Right cardiac atrium (tissue), 5 donors: ENCODE measurements at regions not wholly inside any gene's neighbourhood (a gene's known extent, or its start where the extent isn't known, plus 50 kb on each side); places are given as distances from the start of the nearest gene placed in this dataset.
"Not testable (repeated sequence)": the region's sequence is repeated elsewhere in the genome, so short reads cannot be mapped to it uniquely, and the experiment has no call there.

Source experiments
- ATAC-seq, 2 donors: fragments of 200-7000 bp; cut with Tn5 transposase; one replicate each; pipeline versions ENCODE4 v1.8.0 to v1.9.1; 2020; ENCODE audit warnings: moderate library complexity in 2 of 2, mild to moderate bottlenecking in 1 of 2
- DNase-seq, 3 donors: peaks; one replicate each; pipeline ENCODE4 v3.0.0-alpha.2; 2020
- H3K27ac ChIP-seq: one replicate; pipeline ENCODE4 v1.5.1; 2013; ENCODE audit warnings: mild to moderate bottlenecking, low read length, control low read depth, moderate library complexity
- H3K27me3 ChIP-seq: one replicate; pipeline ENCODE4 v1.6.1; 2013; ENCODE audit not compliant: control insufficient read depth, insufficient read depth
- H3K4me1 ChIP-seq: one replicate; pipeline ENCODE4 v1.6.1; 2013; ENCODE audit warnings: low read length; ENCODE audit not compliant: control insufficient read depth, insufficient read depth
- H3K4me3 ChIP-seq: one replicate; pipeline ENCODE4 v1.5.1; 2013; ENCODE audit warnings: low read length, control low read depth
- H3K9me3 ChIP-seq: one replicate; pipeline ENCODE4 v1.6.1; 2013; ENCODE audit warnings: low read length; ENCODE audit not compliant: control insufficient read depth
- WGBS: extraction: QIAGEN DNeasy Blood & Tissue Kit; methylation state at CpG from one replicate; pipeline ENCODE4 v1.1.7; 2013; 5-methylcytosine and 5-hydroxymethylcytosine counted together
- intact Hi-C, 4 donors: fragments of 100-400 bp; cut with DNase I; formaldehyde crosslinking; loops; one replicate each; pipeline versions ENCODE4 v1.11.0 to v1.14.0; 2022 to 2023
- donor health status: healthy with polysubstance abuse.
- donor health status: DM: no; HTN: yes; CAD: no.
- donor health status: DM: no; HTN: no; CAD: no.
- donor health status: DM: no; HTN: yes; CAD: no; lungs with severe emphysema.
- donor health status: DM: yes; HTN: yes; CAD: no.

- intact Hi-C loops, result no loop called here
- no peak overlapping the region for H3K27ac ChIP-seq
- ATAC-seq (no peak), DNase-seq (no peak)
- no peak overlapping the region for H3K4me3 ChIP-seq
- no peaks in the 10 kb centered on the region for H3K4me1 ChIP-seq
- H3K27me3 ChIP-seq, result no peaks in the 10 kb centered on the region
- H3K9me3 ChIP-seq, result no peaks in the 10 kb centered on the region
Observed at GRCh38 chr3:154664714-154665113, 234.7 kb upstream of the GPR149 start.

GRCh38 chr3:154662851-154663250 is 232.9 kb upstream of the GPR149 start:
- Histone ChIP-seq H3K9me3 (no peaks in the 10 kb centered on the region), H3K27me3 (no peaks in the 10 kb centered on the region), H3K4me1 (no peaks in the 10 kb centered on the region), H3K27ac (no peak overlapping the region), H3K4me3 (no peak overlapping the region)
- ATAC-seq (no peak), DNase-seq (no peak)
- 69% methylated on average over 3 of the region's 3 CpGs for WGBS
- intact Hi-C loops, result no loop called here

- Histone ChIP-seq H3K9me3 (no peaks in the 10 kb centered on the region), H3K27me3 (no peaks in the 10 kb centered on the region), H3K4me1 (no peaks in the 10 kb centered on the region), H3K4me3 (no peak overlapping the region), H3K27ac (no peak overlapping the region)
- intact Hi-C loops, result no loop called here
- DNase-seq, result no peak
- 62% methylated on average over 2 of the region's 2 CpGs for WGBS
- ATAC-seq, result no peak
Observed at GRCh38 chr3:154660811-154661210, 230.8 kb upstream of the GPR149 start.

- no peak overlapping the region for H3K4me3 ChIP-seq
- no peaks in the 10 kb centered on the region for H3K27me3 ChIP-seq
- DNase-seq, result no peak
- intact Hi-C loops, result no loop called here
- H3K4me1 ChIP-seq, result no peaks in the 10 kb centered on the region
- H3K27ac ChIP-seq, result no peak overlapping the region
- no peaks in the 10 kb centered on the region for H3K9me3 ChIP-seq
- no peak for ATAC-seq
Observed at GRCh38 chr3:154658000-154658399, 228.0 kb upstream of the GPR149 start.

GRCh38 chr3:154657218-154657617 is 227.2 kb upstream of the GPR149 start:
- H3K27me3 ChIP-seq, result no peaks in the 10 kb centered on the region
- DNase-seq, result no peak
- no peaks in the 10 kb centered on the region for H3K9me3 ChIP-seq
- H3K4me3 ChIP-seq, result no peak overlapping the region
- intact Hi-C loops, result no loop called here
- H3K4me1 ChIP-seq, result no peaks in the 10 kb centered on the region
- WGBS, result 50% methylated on average over 4 of the region's 4 CpGs
- ATAC-seq, result no peak
- no peak overlapping the region for H3K27ac ChIP-seq

GRCh38 chr3:154656486-154656885 is 226.5 kb upstream of the GPR149 start:
- intact Hi-C loops, result no loop called here
- H3K9me3 ChIP-seq, result no peaks in the 10 kb centered on the region
- 87% methylated on average over 3 of the region's 3 CpGs for WGBS
- H3K4me1 ChIP-seq, result no peaks in the 10 kb centered on the region
- H3K4me3 ChIP-seq, result no peak overlapping the region
- no peak for ATAC-seq
- H3K27ac ChIP-seq, result no peak overlapping the region
- DNase-seq, result no peak
- no peaks in the 10 kb centered on the region for H3K27me3 ChIP-seq

GRCh38 chr3:154642145-154642544 is 212.2 kb upstream of the GPR149 start:
- Histone ChIP-seq H3K9me3 (no peaks in the 10 kb centered on the region), H3K4me1 (no peaks in the 10 kb centered on the region), H3K27me3 (no peaks in the 10 kb centered on the region), H3K27ac (no peak overlapping the region), H3K4me3 (no peak overlapping the region)
- ATAC-seq, result no peak
- DNase-seq, result no peak
- WGBS, result 81% methylated on average over 2 of the region's 2 CpGs
- intact Hi-C loops, result no loop called here

- no peak overlapping the region for H3K4me3 ChIP-seq
- ATAC-seq (no peak), DNase-seq (no peak)
- H3K4me1 ChIP-seq, result no peaks in the 10 kb centered on the region
- no peaks in the 10 kb centered on the region for H3K27me3 ChIP-seq
- 77% methylated on average over 3 of the region's 3 CpGs for WGBS
- H3K9me3 ChIP-seq, result no peaks in the 10 kb centered on the region
- H3K27ac ChIP-seq, result no peak overlapping the region
- intact Hi-C loops, result no loop called here
Observed at GRCh38 chr3:154625756-154626155, 195.8 kb upstream of the GPR149 start.

GRCh38 chr3:154619621-154620020 is 189.6 kb upstream of the GPR149 start:
- H3K9me3 ChIP-seq, intact Hi-C loops, H3K27ac ChIP-seq, H3K27me3 ChIP-seq, H3K4me1 ChIP-seq, ATAC-seq, H3K4me3 ChIP-seq: not testable (repeated sequence)
- 86% methylated on average over 10 of the region's 10 CpGs for WGBS
- DNase-seq, result peak in 1 of 3 donors; percentile 41

GRCh38 chr3:154616298-154616697 is 186.3 kb upstream of the GPR149 start:
- DNase-seq, result peak in 1 of 3 donors; percentile 13
- H3K4me1 ChIP-seq, result no peaks in the 10 kb centered on the region
- no peak overlapping the region for H3K4me3 ChIP-seq
- H3K27me3 ChIP-seq, result no peaks in the 10 kb centered on the region
- no peaks in the 10 kb centered on the region for H3K9me3 ChIP-seq
- no peak overlapping the region for H3K27ac ChIP-seq
- intact Hi-C loops, result no loop called here
- no peak for ATAC-seq
- 74% methylated on average over 4 of the region's 4 CpGs for WGBS

- intact Hi-C loops, result no loop called here
- DNase-seq (no peak), ATAC-seq (no peak)
- H3K4me1 ChIP-seq, result no peaks in the 10 kb centered on the region
- no peak overlapping the region for H3K4me3 ChIP-seq
- H3K27me3 ChIP-seq, result no peaks in the 10 kb centered on the region
- H3K9me3 ChIP-seq, result no peaks in the 10 kb centered on the region
- 21% methylated on average over 3 of the region's 3 CpGs for WGBS
- no peak overlapping the region for H3K27ac ChIP-seq
Observed at GRCh38 chr3:154615471-154615870, 185.5 kb upstream of the GPR149 start.

- DNase-seq, result no peak
- Histone ChIP-seq H3K4me1 (no peaks in the 10 kb centered on the region), H3K27ac (no peak overlapping the region), H3K9me3 (no peaks in the 10 kb centered on the region), H3K27me3 (no peaks in the 10 kb centered on the region), H3K4me3 (no peak overlapping the region)
- intact Hi-C loops, result no loop called here
- WGBS, result 48% methylated on average over 3 of the region's 3 CpGs
- ATAC-seq, result no peak
Observed at GRCh38 chr3:154614601-154615000, 184.6 kb upstream of the GPR149 start.
